Left kidney (tissue), 1 donor: ENCODE measurements at regions not wholly inside any gene's neighbourhood (a gene's known extent, or its start where the extent isn't known, plus 50 kb on each side); places are given as distances from the start of the nearest gene placed in this dataset.
A peak's percentile ranks its signal among the peaks of the same experiment; 100 is the strongest.

ENCODE experiments used
- DNase-seq: peaks from one replicate; pipeline ENCODE4 v3.0.0-alpha.2; 2013

GRCh38 chr7:67553378-67553777, 556.7 kb downstream of the TYW1 start:
- no peak for DNase-seq

DNA sequence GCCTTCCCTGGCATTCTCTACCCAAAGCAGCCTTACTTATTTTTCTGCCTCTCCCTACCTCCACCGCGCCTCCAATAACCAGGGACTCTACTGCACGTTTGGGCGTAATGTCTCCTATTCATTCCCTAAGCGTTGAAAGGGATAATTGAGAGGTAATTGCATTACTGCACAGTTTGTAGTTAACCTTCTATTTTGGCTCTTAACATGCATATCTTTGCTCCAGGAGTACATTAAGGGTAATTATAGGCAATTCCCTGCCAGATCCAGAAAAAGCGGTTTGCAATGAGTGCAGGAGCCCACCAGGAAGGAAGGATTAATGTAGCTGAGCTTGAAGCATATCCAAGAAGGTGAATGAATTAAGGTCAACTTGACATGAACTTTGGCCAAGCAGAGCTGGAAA, 558.4 kb downstream of the TYW1 start:
- no peak for DNase-seq

DNA sequence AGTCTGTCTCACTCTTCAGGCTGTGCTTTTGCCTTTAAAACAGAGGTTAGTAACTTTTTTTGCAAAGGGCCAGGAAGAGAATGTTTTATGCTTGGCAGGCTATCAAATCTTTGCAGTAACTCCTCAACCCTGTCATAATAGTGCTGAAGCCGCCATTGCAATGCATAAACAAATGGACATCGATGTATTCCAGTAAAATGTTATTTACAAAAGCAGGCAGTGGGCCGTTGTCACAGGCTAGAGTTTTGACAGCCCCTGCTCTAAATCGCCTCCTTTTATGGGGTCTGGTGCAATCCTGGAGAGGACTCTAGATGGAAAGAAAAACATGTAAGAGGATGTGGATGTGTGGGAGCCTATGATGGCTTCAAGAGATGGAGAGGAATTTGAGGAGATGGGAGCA, 568.3 kb downstream of the TYW1 start:
- peak; percentile 24 for DNase-seq

GRCh38 chr7:67566101-67566500, 569.5 kb downstream of the TYW1 start:
- no peak for DNase-seq

DNA sequence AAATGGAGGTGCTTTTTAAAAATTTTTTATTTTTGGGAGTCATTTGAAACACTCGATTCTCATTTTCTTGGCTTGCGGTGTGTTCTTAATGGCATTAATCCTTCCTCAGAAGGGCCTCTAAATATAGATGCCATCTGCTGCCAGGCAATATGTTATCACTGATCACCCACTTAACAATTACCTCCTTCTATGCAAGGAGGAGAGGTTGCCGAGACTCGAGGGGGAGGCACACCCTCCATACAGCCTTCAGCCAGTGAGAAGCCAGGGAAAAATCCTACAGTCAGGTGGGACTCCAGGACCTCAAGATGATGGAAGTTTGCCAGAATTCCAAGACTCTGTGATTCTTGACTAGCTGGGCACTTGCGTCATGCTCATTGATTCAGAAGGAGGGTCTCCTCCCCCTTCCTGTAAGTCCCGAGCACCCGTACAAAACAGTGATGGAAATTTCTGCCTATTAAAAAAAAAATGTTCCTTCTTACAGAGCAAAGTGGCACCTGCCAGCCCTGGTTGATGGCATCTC, 574.5 kb downstream of the TYW1 start:
- no peak for DNase-seq

DNA sequence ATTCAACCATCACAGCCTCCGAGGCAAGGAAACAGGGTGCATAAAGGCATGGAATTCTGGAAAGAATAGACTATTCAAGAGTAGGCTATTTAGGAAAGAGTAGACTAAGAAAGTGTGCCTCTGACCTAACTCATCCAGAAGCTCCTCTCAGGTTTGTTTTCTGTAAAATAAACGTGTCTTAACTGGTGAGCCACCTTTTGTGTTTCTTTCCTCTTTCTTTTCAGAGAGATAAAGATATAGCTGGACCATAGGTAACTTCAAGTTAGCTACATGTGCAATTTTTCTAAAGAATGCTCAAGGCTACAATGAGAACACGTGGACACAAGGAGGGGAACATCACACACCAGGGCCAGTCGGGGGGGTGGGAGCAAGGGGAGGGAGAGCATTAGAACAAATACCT, 577.0 kb downstream of the TYW1 start:
- DNase-seq, result no peak

DNA sequence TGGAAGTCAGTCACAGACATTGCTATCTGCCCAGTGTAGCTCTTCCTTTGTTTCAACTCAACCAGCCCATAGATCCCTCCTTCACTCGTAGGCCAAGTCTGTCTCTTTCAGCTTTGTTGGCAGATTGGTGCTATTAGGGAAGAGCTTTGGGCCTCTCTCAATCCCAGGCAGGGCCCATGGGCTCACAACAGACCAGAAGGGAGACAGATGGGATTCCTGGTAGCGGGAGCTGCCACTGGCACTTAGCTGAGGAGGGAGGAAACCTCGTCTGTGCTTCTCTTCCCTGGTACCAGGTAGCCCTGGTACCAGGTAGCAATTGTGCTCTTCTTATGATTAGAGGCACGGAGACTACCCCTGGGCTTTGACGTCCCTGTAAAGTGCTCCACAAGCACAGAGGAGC, 592.0 kb downstream of the TYW1 start:
- DNase-seq, result no peak

GRCh38 chr7:67589183-67589582, 592.5 kb downstream of the TYW1 start:
- no peak for DNase-seq

GRCh38 chr7:67590649-67591048, 594.0 kb downstream of the TYW1 start:
- no peak for DNase-seq

GRCh38 chr7:67593794-67594193, 597.2 kb downstream of the TYW1 start:
- peak; percentile 42 for DNase-seq

DNA sequence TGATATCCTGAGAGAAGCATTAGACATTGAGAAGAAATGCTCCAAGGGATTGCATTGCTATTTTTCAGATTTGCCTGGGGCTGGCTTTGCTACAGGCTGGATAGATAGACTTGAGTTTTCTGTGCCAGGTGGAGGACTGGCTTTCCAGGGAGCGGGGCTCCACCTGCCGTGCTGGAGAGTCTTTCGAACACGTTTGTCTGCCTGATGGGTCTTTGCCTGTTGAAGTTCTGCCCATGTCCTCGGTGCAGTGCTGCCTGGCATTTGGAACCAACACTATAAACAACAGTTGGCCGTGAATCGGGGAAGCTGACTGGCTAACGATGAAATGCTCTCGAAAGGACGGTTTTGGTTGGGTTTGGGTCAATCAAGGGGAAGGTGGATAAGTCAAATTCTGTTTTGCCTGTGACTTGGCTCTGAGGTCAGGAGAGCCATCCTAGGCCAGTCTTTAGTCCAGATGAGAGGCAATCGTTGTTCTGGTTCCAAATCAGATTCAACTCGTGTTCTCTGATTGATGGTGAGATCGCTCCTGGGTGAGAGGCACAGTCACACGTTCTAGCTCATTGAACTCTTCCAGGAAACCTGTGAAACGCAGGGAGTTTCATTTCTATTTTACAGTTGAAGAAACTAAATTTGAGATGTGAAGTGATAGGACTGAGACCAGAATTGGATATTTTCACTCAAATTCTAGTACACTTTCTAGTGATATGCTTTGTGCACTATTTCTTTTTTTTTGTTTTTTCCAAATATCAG, 599.0 kb downstream of the TYW1 start:
- no peak for DNase-seq

DNA sequence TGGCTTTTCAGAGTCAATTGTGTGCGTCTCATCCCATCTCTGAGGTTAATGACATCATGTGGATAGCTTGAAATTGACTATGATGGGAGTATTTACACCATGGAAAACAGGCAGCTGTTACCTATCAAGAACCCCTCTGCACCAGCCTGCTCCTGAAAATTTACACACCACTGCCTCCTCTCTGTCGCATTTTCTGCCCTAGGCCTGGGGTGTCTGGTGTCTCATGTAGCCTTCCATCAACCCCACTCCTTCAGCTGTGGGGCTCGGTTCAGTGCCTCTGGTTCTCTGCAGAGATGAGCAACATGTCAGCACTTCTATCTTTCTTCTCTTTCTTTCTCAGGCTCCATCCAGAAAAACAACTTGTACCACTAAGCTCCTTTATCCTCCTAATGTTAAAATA, 600.5 kb downstream of the TYW1 start:
- DNase-seq, result no peak

DNA sequence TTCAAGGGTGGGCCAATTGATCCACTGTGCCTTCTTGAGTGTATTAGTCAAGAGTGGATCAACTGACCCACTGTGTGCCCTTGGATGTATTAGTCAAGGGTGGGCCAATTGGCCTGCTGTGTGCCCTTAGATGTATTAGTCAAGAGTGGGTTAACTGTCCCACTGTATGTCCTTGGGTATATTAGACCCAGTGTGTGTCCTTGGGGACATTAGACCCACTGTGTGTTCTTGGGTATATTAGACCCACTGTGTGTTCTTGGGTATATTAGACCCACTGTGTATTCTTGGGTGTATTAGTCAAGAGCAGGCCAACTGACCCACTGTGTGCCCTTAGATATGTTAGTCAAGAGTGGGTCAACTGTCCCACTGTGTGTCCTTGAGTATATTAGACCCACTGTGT, 601.8 kb downstream of the TYW1 start:
- no peak for DNase-seq

GRCh38 chr7:67599331-67600062, 602.9 kb downstream of the TYW1 start:
- no peak for DNase-seq

DNA sequence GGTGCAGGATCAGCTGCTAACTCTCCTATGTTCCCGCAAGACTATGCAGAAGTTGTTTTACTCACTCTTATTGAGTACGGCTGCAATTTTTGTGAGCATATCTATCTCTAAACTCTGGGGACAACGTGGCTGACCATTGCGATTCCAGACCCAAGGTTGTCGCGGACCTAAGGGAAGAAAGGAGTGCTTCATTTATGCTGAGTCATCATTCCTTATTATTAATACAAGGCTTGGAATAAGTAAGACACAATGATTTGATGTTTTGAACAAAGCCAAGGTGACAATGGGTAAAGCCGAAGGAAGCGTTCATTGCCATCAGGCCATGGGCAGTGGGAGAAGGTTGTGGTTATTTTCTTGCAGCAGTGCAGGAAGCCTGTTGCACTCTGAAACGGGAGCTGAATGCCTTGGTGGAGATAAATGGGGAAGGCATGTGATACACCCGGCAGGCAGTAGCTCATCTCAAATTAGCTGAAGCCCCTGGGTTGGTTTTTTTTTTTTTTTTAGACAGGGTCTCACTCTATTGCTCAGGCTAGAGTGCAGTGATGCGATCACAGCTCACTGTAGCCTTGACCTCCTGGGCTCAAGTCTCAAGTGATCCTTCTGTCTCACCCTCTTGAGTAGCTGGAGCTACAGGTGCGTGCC, 605.7 kb downstream of the TYW1 start:
- no peak for DNase-seq

GRCh38 chr7:67604461-67605386, 608.1 kb downstream of the TYW1 start:
- no peak for DNase-seq

- DNase-seq, result no peak
Measured at GRCh38 chr7:67608806-67609205, 612.2 kb downstream of the TYW1 start.

- DNase-seq, result no peak
Measured at GRCh38 chr7:67610897-67611296, 614.3 kb downstream of the TYW1 start.

GRCh38 chr7:67614843-67615242, 618.2 kb downstream of the TYW1 start:
- DNase-seq, result no peak

- DNase-seq, result no peak
Measured at GRCh38 chr7:67616517-67616916, 619.9 kb downstream of the TYW1 start.

DNA sequence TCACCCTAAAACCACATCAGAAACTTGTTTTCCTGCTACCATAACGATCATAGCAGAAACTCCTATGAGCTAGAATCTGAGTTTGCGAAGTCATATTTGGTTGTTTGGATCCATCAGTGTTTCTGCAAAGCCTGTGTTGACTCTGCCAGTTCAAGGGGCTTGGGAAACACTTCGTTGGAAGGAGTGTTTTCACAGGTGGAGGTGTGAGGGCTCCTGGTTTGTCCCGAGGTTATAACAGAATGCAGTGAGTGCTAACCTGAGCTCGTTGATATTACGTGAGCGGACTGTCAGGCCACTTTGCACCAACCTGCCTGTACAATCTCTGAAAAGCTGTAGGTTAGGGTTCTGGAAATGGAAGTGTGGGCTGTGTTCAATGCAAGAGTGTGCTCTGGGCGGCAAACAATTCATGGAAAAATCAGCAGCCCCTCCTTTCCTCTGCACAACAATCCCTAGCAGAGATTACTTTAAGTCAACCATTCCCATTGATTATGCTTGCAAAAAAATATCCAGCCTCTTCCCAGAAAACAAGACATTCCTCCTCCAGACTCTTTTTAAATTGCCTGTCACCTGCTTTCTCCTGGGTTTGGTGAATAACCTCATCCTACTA, 622.0 kb downstream of the TYW1 start:
- DNase-seq, result no peak

- DNase-seq, result no peak
Measured at GRCh38 chr7:67619175-67619574, 622.5 kb downstream of the TYW1 start.
